Activated CD8-positive, alpha-beta memory T cell treated with anti-CD3 and anti-CD28 coated beads for 36 hours (primary cell): ENCODE measurements at regions not wholly inside any gene's neighbourhood (a gene's known extent, or its start where the extent isn't known, plus 50 kb on each side); places are given as distances from the start of the nearest gene placed in this dataset.
"Not testable (repeated sequence)": the region's sequence is repeated elsewhere in the genome, so short reads cannot be mapped to it uniquely, and the experiment has no call there.

ENCODE experiments used
- CTCF ChIA-PET: fragments of 350-600 bp; sonication (Branson Sonifier 250); formaldehyde crosslinking; loops from one replicate; lab custom pipeline; 2021; ENCODE audit warnings: antibody characterized with exemption; lab: Charles Lee
- POLR2A ChIA-PET: fragments of 350-600 bp; sonication (Branson Sonifier 250); formaldehyde crosslinking; loops from one replicate; lab custom pipeline; 2021; ENCODE audit warnings: antibody characterized with exemption; lab: Charles Lee

- ChIA-PET POLR2A (no interaction called here), CTCF (no interaction called here)
These were observed 339.3 kb downstream of the NKX6-1 start for GRCh38 chr4:84159762-84160161.

GRCh38 chr4:84158670-84159069 is 340.4 kb downstream of the NKX6-1 start:
- ChIA-PET POLR2A (no interaction called here), CTCF (no interaction called here)

GRCh38 chr4:84151574-84151973 is 347.5 kb downstream of the NKX6-1 start:
- CTCF ChIA-PET = no interaction called here
- POLR2A ChIA-PET = no interaction called here

- POLR2A ChIA-PET = no interaction called here
These were observed 348.9 kb downstream of the NKX6-1 start for GRCh38 chr4:84150177-84150576.

GRCh38 chr4:84147831-84148230 is 351.3 kb downstream of the NKX6-1 start:
- POLR2A ChIA-PET = no interaction called here

More at GRCh38 chr4:84150177-84150576, 348.9 kb downstream of the NKX6-1 start:
- CTCF ChIA-PET = no interaction called here

GRCh38 chr4:84146300-84146959 is 352.7 kb downstream of the NKX6-1 start:
- POLR2A ChIA-PET = no interaction called here
- CTCF ChIA-PET = no interaction called here

More at GRCh38 chr4:84147831-84148230, 351.3 kb downstream of the NKX6-1 start:
- CTCF ChIA-PET = no interaction called here

GRCh38 chr4:84145176-84145575 is 353.9 kb downstream of the NKX6-1 start:
- POLR2A ChIA-PET = no interaction called here
- CTCF ChIA-PET = no interaction called here

- POLR2A ChIA-PET, CTCF ChIA-PET: not testable (repeated sequence)
These were observed 372.2 kb downstream of the NKX6-1 start for GRCh38 chr4:84126911-84127310.

GRCh38 chr4:84126061-84126787 is 372.9 kb downstream of the NKX6-1 start:
- ChIA-PET CTCF (no interaction called here), POLR2A (no interaction called here)

GRCh38 chr4:84110040-84110439 is 389.1 kb downstream of the NKX6-1 start:
- ChIA-PET POLR2A (no interaction called here), CTCF (no interaction called here)

GRCh38 chr4:84101653-84102625 is 397.2 kb downstream of the NKX6-1 start:
- POLR2A ChIA-PET, CTCF ChIA-PET: not testable (repeated sequence)

- POLR2A ChIA-PET = no interaction called here
- CTCF ChIA-PET = no interaction called here
These were observed 399.0 kb downstream of the NKX6-1 start for GRCh38 chr4:84100071-84100470.

GRCh38 chr4:84099599-84099998 is 399.5 kb downstream of the NKX6-1 start:
- POLR2A ChIA-PET = no interaction called here
- CTCF ChIA-PET = no interaction called here

- POLR2A ChIA-PET = no interaction called here
- CTCF ChIA-PET = no interaction called here
These were observed 407.8 kb downstream of the NKX6-1 start for GRCh38 chr4:84091266-84091665.

- ChIA-PET POLR2A (no interaction called here), CTCF (no interaction called here)
These were observed 409.2 kb downstream of the NKX6-1 start for GRCh38 chr4:84089652-84090437.

- ChIA-PET CTCF (no interaction called here), POLR2A (no interaction called here)
These were observed 413.1 kb downstream of the NKX6-1 start for GRCh38 chr4:84085986-84086385.

GRCh38 chr4:84070289-84070688 is 428.8 kb downstream of the NKX6-1 start:
- CTCF ChIA-PET = no interaction called here
- POLR2A ChIA-PET = no interaction called here

- CTCF ChIA-PET = no interaction called here
- POLR2A ChIA-PET = no interaction called here
These were observed 435.5 kb downstream of the NKX6-1 start for GRCh38 chr4:84063619-84064018.

GRCh38 chr4:84058201-84058600 is 440.9 kb downstream of the NKX6-1 start:
- ChIA-PET POLR2A (no interaction called here), CTCF (no interaction called here)
